K562 (cell line): ENCODE measurements at regions not wholly inside any gene's neighbourhood (a gene's known extent, or its start where the extent isn't known, plus 50 kb on each side); places are given as distances from the start of the nearest gene placed in this dataset.
A peak's percentile ranks its signal among the peaks of the same experiment; 100 is the strongest.

Source experiments
- ATAC-seq: fragments of 200-7000 bp; cut with Tn5 transposase; 3 replicates; pipeline ENCODE4 v1.9.1; 2020; ENCODE audit warnings: moderate library complexity
- BruUV-seq: library from RNA; stranded (reverse); fragments of 400-500 nt; replicated peaks from 2 replicates; lab custom pipeline; 2021; lab: Mats Ljungman, UMichigan
- CTCF ChIA-PET: fragments of 300-600 bp; formaldehyde crosslinking; extraction: SDS; loops from one replicate; lab custom pipeline; 2021; ENCODE audit warnings: low intra/inter-chr PET ratio; lab: Yijun Ruan, JAX
- POLR2A ChIA-PET: fragments of 300-600, 350-650 bp; sonication (Branson Sonifier 250); formaldehyde crosslinking; extraction: SDS; loops from one replicate; lab custom pipeline; 2021; ENCODE audit warnings: antibody characterized with exemption, inconsistent platforms; lab: Yijun Ruan, JAX
- DNase-seq, 4 experiments: peaks; one replicate each; pipeline versions ENCODE4 v3.0.0 to v3.0.0-alpha.2; 2011 to 2018; ENCODE audit warnings: low spot score in 3 of 4, mixed read lengths in 3 of 4; ENCODE audit errors: extremely low read depth in 1 of 4
- FAIRE-seq: peaks from 2 replicates; lab custom pipeline; 2011; peaks lifted over from hg19 to GRCh38; lab: Jason Lieb, UNC
- H2AFZ ChIP-seq: 2 replicates; pipeline ENCODE4 v1.6.0; 2011; ENCODE audit warnings: low read depth, low read length, control low read depth, inconsistent platforms
- H3K27ac ChIP-seq: fragments of 200-600 bp; 3 replicates; pipeline ENCODE4 v1.8.0; 2011; ENCODE audit warnings: low read depth, mild to moderate bottlenecking, control low read depth, inconsistent platforms, low read length, moderate library complexity, mixed read lengths; ENCODE audit errors: extremely low read depth
- H3K27me3 ChIP-seq, 2 experiments: fragments of 300-600 bp in 1 of 2; 2 replicates in 1 of 2; 3 replicates in 1 of 2; pipeline versions ENCODE4 v1.6.0 to v1.8.0; 2011; ENCODE audit warnings: inconsistent platforms in 2 of 2, low read length in 2 of 2, mild to moderate bottlenecking in 1 of 2, mixed read lengths in 1 of 2, moderate library complexity in 1 of 2; ENCODE audit not compliant: control insufficient read depth in 2 of 2, insufficient read depth in 2 of 2
- H3K36me3 ChIP-seq: fragments of 300-600 bp; 3 replicates; pipeline ENCODE4 v1.8.0; 2011; ENCODE audit warnings: mild to moderate bottlenecking, low read length, inconsistent platforms; ENCODE audit not compliant: control insufficient read depth, insufficient read depth
- H3K4me1 ChIP-seq, 2 experiments: fragments of 200-600 bp in 1 of 2; replicated peaks in 1 of 2; 2 replicates in 1 of 2; 3 replicates in 1 of 2; pipeline versions ENCODE4 v1.5.1 to v1.8.0; 2011; ENCODE audit warnings: inconsistent platforms in 2 of 2, low read length in 2 of 2, mild to moderate bottlenecking in 1 of 2, mixed read lengths in 1 of 2, moderate library complexity in 1 of 2; ENCODE audit not compliant: control insufficient read depth in 2 of 2, insufficient read depth in 2 of 2
- H3K4me2 ChIP-seq: 2 replicates; pipeline ENCODE4 v1.6.1; 2011; ENCODE audit warnings: low read length, control low read depth, inconsistent platforms, mixed read lengths; ENCODE audit not compliant: insufficient read depth
- H3K4me3 ChIP-seq: fragments of 200-600 bp; sonication (generic), shearing (Covaris generic); 2 replicates; pipeline ENCODE4 v1.5.1; 2016; ENCODE audit warnings: control low read depth, inconsistent platforms
- H3K79me2 ChIP-seq: fragments of 200-600 bp; 3 replicates; pipeline ENCODE4 v1.8.0; 2011; ENCODE audit warnings: low read length, inconsistent platforms; ENCODE audit not compliant: control insufficient read depth, insufficient read depth
- H3K9ac ChIP-seq, 2 experiments: 2 replicates each; pipeline versions ENCODE4 v1.6.0 to v1.6.1; 2011; ENCODE audit warnings: low read depth in 2 of 2, low read length in 2 of 2, control low read depth in 1 of 2, inconsistent platforms in 1 of 2, mild to moderate bottlenecking in 1 of 2, mixed read lengths in 1 of 2; ENCODE audit not compliant: insufficient read depth in 1 of 2
- H3K9me1 ChIP-seq: one replicate; pipeline ENCODE4 v1.6.0; 2011; ENCODE audit warnings: inconsistent platforms, mild to moderate bottlenecking, low read length, moderate library complexity; ENCODE audit not compliant: control insufficient read depth, insufficient read depth
- H3K9me3 ChIP-seq: replicated peaks from 2 replicates; pipeline ENCODE4 v1.5.1; 2011; ENCODE audit warnings: low read depth, low read length, inconsistent platforms; ENCODE audit not compliant: control insufficient read depth, insufficient read depth
- H4K20me1 ChIP-seq: replicated peaks from 2 replicates; pipeline ENCODE4 v1.6.1; 2011; ENCODE audit warnings: low read length, inconsistent platforms, mixed read lengths; ENCODE audit not compliant: control insufficient read depth, insufficient read depth
- CC2D1A ChIP-seq: fragments of 450-650 bp; IDR thresholded peaks from 2 replicates; pipeline ENCODE4 v1.6.1; 2017; ENCODE audit warnings: mild to moderate bottlenecking
- JUND ChIP-seq, 2 experiments: IDR thresholded peaks; 2 replicates in 1 of 2; 3 replicates in 1 of 2; pipeline ENCODE4 v1.6.1; 2011; ENCODE audit warnings: borderline replicate concordance in 2 of 2, low read depth in 2 of 2, low read length in 2 of 2, improper control_type of control experiment in 1 of 2, missing biosample characterization in 1 of 2, missing genetic modification characterization in 1 of 2, missing genetic modification reagents in 1 of 2
- MYC ChIP-seq, 2 experiments: fragments of 250-450 bp in 1 of 2; sonication (Bioruptor Pico) in 1 of 2; IDR thresholded peaks; 2 replicates each; pipeline versions ENCODE4 v1.5.1 to v1.6.1; 2012 to 2021; ENCODE audit warnings: low read depth in 2 of 2, borderline replicate concordance in 1 of 2, improper control_type of control experiment in 1 of 2, low read length in 1 of 2, mild to moderate bottlenecking in 1 of 2, moderate library complexity in 1 of 2
- TEAD1 ChIP-seq, 2 experiments: fragments of 450-650 bp in 1 of 2; sonication (generic) in 1 of 2; formaldehyde crosslinking; IDR thresholded peaks; 2 replicates each; pipeline versions ENCODE4 v1.4.0 to v1.8.0; 2020 to 2022; ENCODE audit warnings: mild to moderate bottlenecking in 2 of 2, missing genetic modification reagents in 1 of 2
- ZHX1 ChIP-seq: fragments of 150-350 bp; conservative IDR thresholded peaks from 2 replicates; pipeline ENCODE4 v1.6.1; 2014; ENCODE audit warnings: low read length
- ZKSCAN1 ChIP-seq: fragments of 150-350 bp; IDR thresholded peaks from 2 replicates; pipeline ENCODE4 v1.6.1; 2016; ENCODE audit warnings: low read depth, low read length
- ZNF133 ChIP-seq: fragments of 250-450 bp; sonication (Bioruptor Pico); IDR thresholded peaks from 2 replicates; pipeline ENCODE4 v1.4.0; 2020; ENCODE audit warnings: mild to moderate bottlenecking
- ZNF584 ChIP-seq: fragments of 200-800 bp; sonication (Bioruptor generic); IDR thresholded peaks from 2 replicates; pipeline ENCODE4 v1.6.1; 2016; ENCODE audit warnings: low read depth, mild to moderate bottlenecking, missing genetic modification characterization, missing compliant biosample characterization
- WGBS: fragments of 100-300 bp; shearing (Covaris generic); methylation state at CpG from one replicate; pipeline ENCODE4 v1.1.6; 2016; ENCODE audit warnings: low coverage, mixed read lengths; ENCODE audit not compliant: insufficient coverage; ENCODE audit errors: missing lambda C conversion rate; 5-methylcytosine and 5-hydroxymethylcytosine counted together
- in situ Hi-C: fragments of 300-500 bp; cut with MboI; formaldehyde crosslinking; loops from 4 replicates; pipeline ENCODE4 v1.15.0; 2018; ENCODE audit warnings: inconsistent platforms, mixed read lengths
- intact Hi-C: fragments of 100-400 bp; cut with micrococcal nuclease; formaldehyde crosslinking; loops from 2 replicates; pipeline ENCODE4 v1.14.2; 2022
- TF ChIP-seq, protein P1 (sequence below): sonication (generic); formaldehyde crosslinking; IDR thresholded peaks from 2 replicates; pipeline ENCODE4 v1.9.0; 2022; ENCODE audit warnings: mild to moderate bottlenecking, missing genetic modification reagents
- TF ChIP-seq, protein P2 (sequence below): fragments of 450-650 bp; formaldehyde crosslinking; conservative IDR thresholded peaks from 2 replicates; pipeline ENCODE4 v1.4.0; 2022; ENCODE audit warnings: mild to moderate bottlenecking, missing genetic modification characterization

DNA sequence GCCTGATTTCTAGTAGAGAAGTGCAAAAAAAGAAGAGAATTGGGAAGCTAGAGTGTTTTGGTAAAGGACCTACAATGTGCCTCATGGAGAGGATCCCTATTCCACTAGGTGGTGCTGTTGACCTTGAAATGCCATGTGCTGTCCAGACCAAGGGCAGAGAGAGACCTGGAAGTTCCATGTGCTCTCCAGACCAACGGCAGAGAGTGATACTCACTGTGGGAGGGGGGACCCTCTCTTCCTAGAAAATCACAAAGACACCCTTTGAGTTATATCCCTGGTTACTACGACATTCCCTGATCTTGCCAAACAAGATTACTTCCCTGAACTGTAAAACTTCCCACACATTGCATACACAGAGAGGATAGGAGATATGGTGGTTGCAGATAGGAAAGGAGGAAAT is 212.7 kb upstream of the ZNF804B start:
- ATAC-seq (peak; percentile 98), DNase-seq (peak; percentile 50 to 85 (median 54)), FAIRE-seq (peak; percentile 96)
- no peaks in the 10 kb centered on the region for H3K79me2 ChIP-seq
- H3K36me3 ChIP-seq: no peaks in the 10 kb centered on the region
- no peak overlapping the region for H3K4me3 ChIP-seq
- in situ Hi-C loops (loop anchor here (10.0 to 25.0 kb wide), 3 partner anchors 1078 to 1888 kb away; no protein-coding TSS in a partner anchor), intact Hi-C loops (loop anchor here (1.0 to 2.0 kb wide), 6 partner anchors 211 to 1880 kb away; no protein-coding TSS in a partner anchor)
- H3K27me3 ChIP-seq: no peaks in the 10 kb centered on the region
- no peaks in the 10 kb centered on the region for H3K4me1 ChIP-seq
- H3K9me3 ChIP-seq: no peaks in the 10 kb centered on the region
- H4K20me1 ChIP-seq: no peaks in the 10 kb centered on the region
- BruUV-seq: no TSS peak
- H3K9ac ChIP-seq: no peak overlapping the region
- WGBS: 4% methylated on average over 2 of the region's 2 CpGs
- H3K27ac ChIP-seq: no peak overlapping the region
- ChIA-PET POLR2A (interaction anchor here (0.6 kb wide), 1 partner anchor 145 kb away, joined by 3 read pairs; no protein-coding TSS in a partner anchor), CTCF (interaction anchor here (0.7 to 0.8 kb wide), 4 partner anchors 290 to 1881 kb away, joined by 3 read pairs; no protein-coding TSS in a partner anchor)
- peak overlapping the region; percentile 67 for H2AFZ ChIP-seq
- H3K9me1 ChIP-seq: no peaks in the 10 kb centered on the region
- H3K4me2 ChIP-seq: no peak overlapping the region
- TF ChIP-seq CC2D1A: peak; percentile 83
- TF ChIP-seq, protein P1, sequence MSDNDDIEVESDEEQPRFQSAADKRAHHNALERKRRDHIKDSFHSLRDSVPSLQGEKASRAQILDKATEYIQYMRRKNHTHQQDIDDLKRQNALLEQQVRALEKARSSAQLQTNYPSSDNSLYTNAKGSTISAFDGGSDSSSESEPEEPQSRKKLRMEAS (CRISPR knock-in tag): peak; percentile 48; the same call in 1 of the 2 replicates
- peak; percentile 85 for TF ChIP-seq MYC (IDR thresholded peaks at IDR 0.05; ENCODE audit: low read depth, low read length)
- TF ChIP-seq MYC (CRISPR knock-in tag; IDR thresholded peaks at IDR 0.05; ENCODE audit: borderline replicate concordance, low read depth): peak; percentile 43; the same call in 1 of the 2 replicates
- no peak for TF ChIP-seq ZNF584 (CRISPR knock-in tag)
- TF ChIP-seq JUND (IDR thresholded peaks at IDR 0.05; ENCODE audit: borderline replicate concordance, low read depth, low read length): 0 out of 2 replicates have a peak, but pooled peaks have one; percentile 28
- no peak for TF ChIP-seq JUND (tag; IDR thresholded peaks at IDR 0.05; ENCODE audit: borderline replicate concordance, low read depth, low read length)
- TF ChIP-seq ZNF133 (CRISPR knock-in tag): 0 out of 2 replicates have a peak, but pooled peaks have one; percentile 64
- TF ChIP-seq, protein P2, sequence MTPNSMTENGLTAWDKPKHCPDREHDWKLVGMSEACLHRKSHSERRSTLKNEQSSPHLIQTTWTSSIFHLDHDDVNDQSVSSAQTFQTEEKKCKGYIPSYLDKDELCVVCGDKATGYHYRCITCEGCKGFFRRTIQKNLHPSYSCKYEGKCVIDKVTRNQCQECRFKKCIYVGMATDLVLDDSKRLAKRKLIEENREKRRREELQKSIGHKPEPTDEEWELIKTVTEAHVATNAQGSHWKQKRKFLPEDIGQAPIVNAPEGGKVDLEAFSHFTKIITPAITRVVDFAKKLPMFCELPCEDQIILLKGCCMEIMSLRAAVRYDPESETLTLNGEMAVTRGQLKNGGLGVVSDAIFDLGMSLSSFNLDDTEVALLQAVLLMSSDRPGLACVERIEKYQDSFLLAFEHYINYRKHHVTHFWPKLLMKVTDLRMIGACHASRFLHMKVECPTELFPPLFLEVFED (CRISPR knock-in tag): 0 out of 2 replicates have a peak, but pooled peaks have one; percentile 39
- TF ChIP-seq ZKSCAN1: peak; percentile 99
- no peak for TF ChIP-seq TEAD1 (CRISPR knock-in tag; IDR thresholded peaks at IDR 0.05)
- TF ChIP-seq ZHX1: no peak
